ENCODE measurements at regions not wholly inside any gene's neighbourhood (a gene's known extent, or its start where the extent isn't known, plus 50 kb on each side); places are given as distances from the start of the nearest gene placed in this dataset.

DNA sequence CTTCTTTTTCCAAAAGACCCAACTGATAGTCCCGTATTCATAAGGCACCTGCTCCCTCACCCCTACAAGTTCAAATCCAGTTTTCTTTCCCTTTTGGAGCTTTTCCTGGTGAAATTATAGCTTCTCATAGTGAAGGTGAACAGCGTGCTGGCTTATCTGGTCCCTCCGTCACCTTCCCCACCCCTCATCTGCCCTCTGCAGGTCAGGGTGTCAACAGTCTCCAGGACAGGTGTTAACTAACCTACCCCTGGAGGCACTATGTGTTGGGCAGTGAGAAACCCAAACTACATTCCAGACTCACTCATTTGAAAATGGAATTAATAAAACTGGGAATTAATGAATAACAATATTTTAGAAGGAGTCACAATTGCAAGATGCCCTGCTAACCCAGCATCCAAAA is 109.0 kb upstream of the TAS2R1 start:
- H3K9me3 Mint-ChIP-seq (ENCODE audit: unreplicated experiment): no peaks in the 10 kb centered on the region
- no peaks in the 10 kb centered on the region for H3K36me3 Mint-ChIP-seq (ENCODE audit: low read depth, unreplicated experiment)
- DNase-seq (ENCODE audit: low spot score): no peak
- H3K27ac Mint-ChIP-seq (ENCODE audit: unreplicated experiment): no peak overlapping the region
- no peaks in the 10 kb centered on the region for H3K4me1 Mint-ChIP-seq (ENCODE audit: unreplicated experiment)
- H3K27me3 Mint-ChIP-seq (ENCODE audit: unreplicated experiment): peaks cover 2% of the 10 kb centered on the region
- TF ChIP-seq, protein P1, sequence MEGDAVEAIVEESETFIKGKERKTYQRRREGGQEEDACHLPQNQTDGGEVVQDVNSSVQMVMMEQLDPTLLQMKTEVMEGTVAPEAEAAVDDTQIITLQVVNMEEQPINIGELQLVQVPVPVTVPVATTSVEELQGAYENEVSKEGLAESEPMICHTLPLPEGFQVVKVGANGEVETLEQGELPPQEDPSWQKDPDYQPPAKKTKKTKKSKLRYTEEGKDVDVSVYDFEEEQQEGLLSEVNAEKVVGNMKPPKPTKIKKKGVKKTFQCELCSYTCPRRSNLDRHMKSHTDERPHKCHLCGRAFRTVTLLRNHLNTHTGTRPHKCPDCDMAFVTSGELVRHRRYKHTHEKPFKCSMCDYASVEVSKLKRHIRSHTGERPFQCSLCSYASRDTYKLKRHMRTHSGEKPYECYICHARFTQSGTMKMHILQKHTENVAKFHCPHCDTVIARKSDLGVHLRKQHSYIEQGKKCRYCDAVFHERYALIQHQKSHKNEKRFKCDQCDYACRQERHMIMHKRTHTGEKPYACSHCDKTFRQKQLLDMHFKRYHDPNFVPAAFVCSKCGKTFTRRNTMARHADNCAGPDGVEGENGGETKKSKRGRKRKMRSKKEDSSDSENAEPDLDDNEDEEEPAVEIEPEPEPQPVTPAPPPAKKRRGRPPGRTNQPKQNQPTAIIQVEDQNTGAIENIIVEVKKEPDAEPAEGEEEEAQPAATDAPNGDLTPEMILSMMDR (IDR thresholded peaks at IDR 0.05; ENCODE audit: unreplicated experiment): no peak
- no peak overlapping the region for H3K4me3 Mint-ChIP-seq (ENCODE audit: unreplicated experiment)

DNA sequence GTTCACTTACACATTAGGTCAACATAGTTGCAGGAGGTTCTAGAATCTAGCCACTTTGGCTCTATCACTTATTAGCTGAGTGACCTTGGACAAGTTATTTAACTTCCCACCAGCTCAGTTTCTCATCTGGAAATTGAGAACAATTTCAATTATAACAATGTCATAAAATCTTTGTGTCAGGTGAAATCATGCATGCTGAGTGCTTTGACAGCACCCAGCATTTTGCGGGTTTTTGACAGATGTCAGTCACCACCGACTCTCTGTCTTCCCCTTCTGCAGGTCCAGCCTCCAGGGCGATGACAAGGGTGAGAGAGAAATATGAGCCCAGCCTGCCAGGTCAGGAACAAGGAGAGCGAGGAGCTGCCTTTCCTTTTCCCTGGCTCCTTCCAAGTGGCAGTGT is 107.1 kb upstream of the TAS2R1 start:
- Mint-ChIP-seq H3K4me1 (ENCODE audit: unreplicated experiment) (no peaks in the 10 kb centered on the region), H3K4me3 (ENCODE audit: unreplicated experiment) (no peak overlapping the region), H3K27ac (ENCODE audit: unreplicated experiment) (no peak overlapping the region), H3K27me3 (ENCODE audit: unreplicated experiment) (no peaks in the 10 kb centered on the region), H3K9me3 (ENCODE audit: unreplicated experiment) (no peaks in the 10 kb centered on the region), H3K36me3 (ENCODE audit: low read depth, unreplicated experiment) (no peaks in the 10 kb centered on the region)
- no peak for DNase-seq (ENCODE audit: low spot score)
- TF ChIP-seq, protein P1 (IDR thresholded peaks at IDR 0.05; ENCODE audit: unreplicated experiment): no peak

DNA sequence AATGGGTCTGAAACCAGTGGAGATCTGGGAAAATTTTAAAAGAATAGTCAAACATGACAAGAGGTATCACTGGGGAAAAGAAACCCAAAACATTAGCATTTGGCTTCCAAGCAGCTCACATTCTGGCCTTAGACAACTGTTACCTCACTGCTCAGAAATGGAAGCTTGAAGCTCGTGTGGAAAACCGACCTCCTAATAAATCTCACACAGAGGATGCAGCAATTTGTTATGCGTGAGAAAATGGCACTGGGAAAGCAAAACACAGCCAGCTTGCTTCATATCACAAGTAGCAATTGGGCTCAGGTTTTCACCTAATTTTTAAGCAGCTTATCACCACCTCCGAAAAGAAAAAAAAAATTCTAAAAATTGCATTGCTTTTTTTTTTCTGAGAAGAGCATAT is 103.3 kb upstream of the TAS2R1 start:
- TF ChIP-seq, protein P1 (IDR thresholded peaks at IDR 0.05; ENCODE audit: unreplicated experiment): no peak
- H3K4me1 Mint-ChIP-seq (ENCODE audit: unreplicated experiment): no peaks in the 10 kb centered on the region
- H3K4me3 Mint-ChIP-seq (ENCODE audit: unreplicated experiment): no peak overlapping the region

DNA sequence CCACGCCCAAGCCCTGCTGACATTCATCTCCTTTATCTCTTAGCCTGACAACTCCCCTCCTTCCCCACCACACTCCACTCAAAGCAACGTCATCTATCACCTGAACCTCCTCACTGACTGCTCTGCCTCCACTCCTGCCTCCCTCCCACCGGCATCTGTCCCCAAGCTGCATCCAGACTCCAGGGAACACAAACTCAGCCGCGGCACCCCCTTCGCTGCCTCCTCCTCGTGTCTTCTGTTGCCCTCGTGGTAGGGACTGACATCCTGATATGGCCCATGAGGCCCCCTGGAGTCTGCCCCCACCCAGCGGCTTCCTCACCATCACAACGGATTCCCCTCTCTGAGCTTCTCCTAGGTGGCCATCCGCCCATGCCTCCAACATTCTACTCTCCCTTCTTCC is 101.0 kb upstream of the TAS2R1 start:
- no peak overlapping the region for H3K4me3 Mint-ChIP-seq (ENCODE audit: unreplicated experiment)
- no peaks in the 10 kb centered on the region for H3K9me3 Mint-ChIP-seq (ENCODE audit: unreplicated experiment)
- no peak for DNase-seq (ENCODE audit: low spot score)
- H3K36me3 Mint-ChIP-seq (ENCODE audit: low read depth, unreplicated experiment): no peaks in the 10 kb centered on the region
- H3K4me1 Mint-ChIP-seq (ENCODE audit: unreplicated experiment): no peaks in the 10 kb centered on the region
- peaks cover 5% of the 10 kb centered on the region for H3K27me3 Mint-ChIP-seq (ENCODE audit: unreplicated experiment)
- no peak overlapping the region for H3K27ac Mint-ChIP-seq (ENCODE audit: unreplicated experiment)
- TF ChIP-seq, protein P1 (IDR thresholded peaks at IDR 0.05; ENCODE audit: unreplicated experiment): no peak

More for the DNA sequence above, 103.3 kb upstream of the TAS2R1 start:
- no peak for DNase-seq (ENCODE audit: low spot score)
- Mint-ChIP-seq H3K27me3 (ENCODE audit: unreplicated experiment) (peaks cover 2% of the 10 kb centered on the region), H3K27ac (ENCODE audit: unreplicated experiment) (no peak overlapping the region), H3K9me3 (ENCODE audit: unreplicated experiment) (no peaks in the 10 kb centered on the region), H3K36me3 (ENCODE audit: low read depth, unreplicated experiment) (no peaks in the 10 kb centered on the region)

DNA sequence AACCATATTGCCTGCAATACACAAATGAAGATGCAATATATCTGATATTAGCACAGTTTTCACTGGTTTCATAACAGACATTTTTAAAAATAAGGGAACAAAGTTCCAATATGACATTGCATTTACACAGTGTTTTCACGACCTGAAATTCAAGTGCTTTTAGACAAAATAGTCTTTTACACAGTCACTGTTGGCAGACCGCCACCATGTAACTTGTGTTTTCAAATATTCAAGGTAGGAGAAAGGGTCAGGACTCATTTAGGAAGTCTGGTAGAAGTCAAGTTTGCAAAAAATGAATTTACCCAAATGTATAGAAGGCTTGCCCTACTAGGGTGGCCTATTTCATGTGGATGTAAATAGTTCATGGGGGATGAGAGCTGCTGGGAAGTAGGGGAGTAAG is 98.1 kb upstream of the TAS2R1 start:
- Mint-ChIP-seq H3K9me3 (ENCODE audit: unreplicated experiment) (no peaks in the 10 kb centered on the region), H3K4me3 (ENCODE audit: unreplicated experiment) (no peak overlapping the region), H3K36me3 (ENCODE audit: low read depth, unreplicated experiment) (no peaks in the 10 kb centered on the region), H3K27me3 (ENCODE audit: unreplicated experiment) (peaks cover 5% of the 10 kb centered on the region), H3K4me1 (ENCODE audit: unreplicated experiment) (no peaks in the 10 kb centered on the region), H3K27ac (ENCODE audit: unreplicated experiment) (no peak overlapping the region)
- no peak for DNase-seq (ENCODE audit: low spot score)
- TF ChIP-seq, protein P1 (IDR thresholded peaks at IDR 0.05; ENCODE audit: unreplicated experiment): no peak
